RWPE2 (cell line): ENCODE measurements at regions not wholly inside any gene's neighbourhood (a gene's known extent, or its start where the extent isn't known, plus 50 kb on each side); places are given as distances from the start of the nearest gene placed in this dataset.

Experiments
- ATAC-seq: fragments of 200-7000 bp; cut with Tn5 transposase; 3 replicates; pipeline ENCODE4 v1.9.1; 2021; ENCODE audit warnings: low read depth
- DNase-seq: peaks from one replicate; pipeline ENCODE4 v3.0.0-alpha.2; 2020; ENCODE audit warnings: low spot score
- H3K27ac ChIP-seq: fragments of 450-650 bp; 2 replicates; pipeline ENCODE4 v1.5.1; 2017; ENCODE audit warnings: mild to moderate bottlenecking; ENCODE audit not compliant: poor library complexity, severe bottlenecking
- H3K27me3 ChIP-seq: fragments of 250-450 bp; sonication (Bioruptor Pico); 2 replicates; pipeline ENCODE4 v1.5.1; 2021; ENCODE audit warnings: mild to moderate bottlenecking, moderate library complexity; ENCODE audit not compliant: insufficient read depth, poor library complexity, severe bottlenecking
- H3K36me3 ChIP-seq: fragments of 250-450 bp; sonication (Bioruptor Pico); 2 replicates; pipeline ENCODE4 v1.5.1; 2020; ENCODE audit warnings: low read depth, mild to moderate bottlenecking, moderate library complexity
- H3K4me1 ChIP-seq: fragments of 250-450 bp; sonication (Bioruptor Pico); 2 replicates; pipeline ENCODE4 v1.5.1; 2021; ENCODE audit warnings: mild to moderate bottlenecking, moderate library complexity; ENCODE audit not compliant: insufficient read depth, poor library complexity, severe bottlenecking
- H3K4me3 ChIP-seq: fragments of 250-450 bp; sonication (Bioruptor Pico); 2 replicates; pipeline ENCODE4 v1.5.1; 2021; ENCODE audit warnings: mild to moderate bottlenecking, moderate library complexity; ENCODE audit not compliant: severe bottlenecking
- H3K9me3 ChIP-seq: fragments of 250-450 bp; sonication (Bioruptor Pico); 2 replicates; pipeline ENCODE4 v1.5.1; 2021; ENCODE audit warnings: mild to moderate bottlenecking, moderate library complexity; ENCODE audit not compliant: severe bottlenecking
- TF ChIP-seq, protein P1 (sequence below): fragments of 450-650 bp; IDR thresholded peaks from one replicate; pipeline ENCODE4 v1.5.1; 2017; ENCODE audit warnings: mild to moderate bottlenecking, moderate library complexity; ENCODE audit not compliant: poor library complexity, severe bottlenecking

DNA sequence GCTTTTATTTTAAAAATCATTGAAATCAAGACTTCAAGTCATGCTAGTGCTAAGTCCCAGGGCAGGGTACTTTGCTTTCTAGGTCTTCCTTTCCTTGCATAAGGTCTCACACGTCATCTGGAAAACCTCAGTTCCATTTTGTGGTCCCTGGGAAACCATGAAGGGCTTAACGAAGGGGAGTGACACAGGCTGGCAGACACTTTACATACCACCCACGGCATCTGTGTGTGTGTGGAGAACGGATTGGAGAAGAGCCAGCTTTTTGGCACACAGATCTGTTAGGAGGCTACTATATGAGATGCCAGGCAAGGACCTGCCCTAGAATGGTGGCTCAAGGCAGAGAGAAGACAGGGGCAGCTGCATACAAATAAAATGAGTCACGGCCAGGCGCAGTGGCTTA lies 107.5 kb upstream of the NSMCE3 start:
- DNase-seq = no peak
- Histone ChIP-seq H3K27ac (no peak overlapping the region), H3K27me3 (peaks cover 26% of the 10 kb centered on the region), H3K4me1 (no peaks in the 10 kb centered on the region), H3K4me3 (no peak overlapping the region), H3K36me3 (no peaks in the 10 kb centered on the region), H3K9me3 (no peaks in the 10 kb centered on the region)
- no peak for ATAC-seq
- TF ChIP-seq, protein P1, sequence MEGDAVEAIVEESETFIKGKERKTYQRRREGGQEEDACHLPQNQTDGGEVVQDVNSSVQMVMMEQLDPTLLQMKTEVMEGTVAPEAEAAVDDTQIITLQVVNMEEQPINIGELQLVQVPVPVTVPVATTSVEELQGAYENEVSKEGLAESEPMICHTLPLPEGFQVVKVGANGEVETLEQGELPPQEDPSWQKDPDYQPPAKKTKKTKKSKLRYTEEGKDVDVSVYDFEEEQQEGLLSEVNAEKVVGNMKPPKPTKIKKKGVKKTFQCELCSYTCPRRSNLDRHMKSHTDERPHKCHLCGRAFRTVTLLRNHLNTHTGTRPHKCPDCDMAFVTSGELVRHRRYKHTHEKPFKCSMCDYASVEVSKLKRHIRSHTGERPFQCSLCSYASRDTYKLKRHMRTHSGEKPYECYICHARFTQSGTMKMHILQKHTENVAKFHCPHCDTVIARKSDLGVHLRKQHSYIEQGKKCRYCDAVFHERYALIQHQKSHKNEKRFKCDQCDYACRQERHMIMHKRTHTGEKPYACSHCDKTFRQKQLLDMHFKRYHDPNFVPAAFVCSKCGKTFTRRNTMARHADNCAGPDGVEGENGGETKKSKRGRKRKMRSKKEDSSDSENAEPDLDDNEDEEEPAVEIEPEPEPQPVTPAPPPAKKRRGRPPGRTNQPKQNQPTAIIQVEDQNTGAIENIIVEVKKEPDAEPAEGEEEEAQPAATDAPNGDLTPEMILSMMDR = no peak

DNA sequence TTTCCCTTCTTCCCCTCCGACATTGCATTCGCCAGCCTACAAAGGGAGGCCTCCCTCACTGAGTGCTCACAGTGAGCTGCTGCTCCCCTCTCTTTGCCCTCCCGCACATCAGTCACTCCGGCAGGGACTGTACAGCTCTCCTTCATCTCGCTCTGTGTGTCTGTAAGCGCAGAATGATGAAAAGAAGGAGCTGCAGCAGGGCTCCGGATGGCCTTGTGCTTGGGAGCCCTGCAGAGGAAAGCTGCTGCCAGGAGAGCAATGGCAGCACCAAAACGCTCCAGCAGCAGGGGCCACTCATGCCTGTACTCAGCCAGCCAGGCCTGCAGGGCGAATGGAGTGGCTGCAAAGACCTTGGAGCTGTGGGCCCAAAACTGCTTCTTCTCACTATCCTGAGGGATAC lies 107.0 kb upstream of the NSMCE3 start:
- no peak for DNase-seq
- Histone ChIP-seq H3K27ac (no peak overlapping the region), H3K9me3 (no peaks in the 10 kb centered on the region), H3K27me3 (peaks cover 30% of the 10 kb centered on the region), H3K4me3 (no peak overlapping the region), H3K4me1 (no peaks in the 10 kb centered on the region), H3K36me3 (no peaks in the 10 kb centered on the region)
- TF ChIP-seq, protein P1 = no peak
- ATAC-seq = 0 out of 3 replicates have a peak, but pooled peaks have one; percentile 19

DNA sequence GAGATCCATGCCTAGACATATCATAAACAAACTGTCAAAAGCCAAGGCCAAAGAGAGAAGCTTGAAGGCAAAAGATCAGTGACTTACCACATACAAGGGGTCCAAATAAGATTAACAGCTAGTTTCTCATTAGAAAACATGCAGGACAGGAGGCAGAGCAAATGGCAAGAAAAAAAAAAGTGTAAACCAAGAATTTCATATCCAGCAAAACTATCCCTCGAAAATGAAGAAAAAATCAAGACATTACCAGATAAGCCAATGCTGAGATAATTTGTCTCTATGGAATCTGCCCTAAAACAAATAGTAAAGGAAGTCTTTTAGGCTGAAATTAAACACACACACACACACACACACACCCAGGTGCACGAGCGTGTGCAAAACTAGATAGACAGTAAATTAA lies 99.6 kb upstream of the NSMCE3 start:
- no peaks in the 10 kb centered on the region for H3K36me3 ChIP-seq
- no peak overlapping the region for H3K27ac ChIP-seq
- no peak for DNase-seq
- H3K27me3 ChIP-seq = peaks cover 18% of the 10 kb centered on the region
- H3K9me3 ChIP-seq = no peaks in the 10 kb centered on the region
- no peaks in the 10 kb centered on the region for H3K4me1 ChIP-seq
- TF ChIP-seq, protein P1 = no peak
- no peak overlapping the region for H3K4me3 ChIP-seq
- ATAC-seq = no peak

DNA sequence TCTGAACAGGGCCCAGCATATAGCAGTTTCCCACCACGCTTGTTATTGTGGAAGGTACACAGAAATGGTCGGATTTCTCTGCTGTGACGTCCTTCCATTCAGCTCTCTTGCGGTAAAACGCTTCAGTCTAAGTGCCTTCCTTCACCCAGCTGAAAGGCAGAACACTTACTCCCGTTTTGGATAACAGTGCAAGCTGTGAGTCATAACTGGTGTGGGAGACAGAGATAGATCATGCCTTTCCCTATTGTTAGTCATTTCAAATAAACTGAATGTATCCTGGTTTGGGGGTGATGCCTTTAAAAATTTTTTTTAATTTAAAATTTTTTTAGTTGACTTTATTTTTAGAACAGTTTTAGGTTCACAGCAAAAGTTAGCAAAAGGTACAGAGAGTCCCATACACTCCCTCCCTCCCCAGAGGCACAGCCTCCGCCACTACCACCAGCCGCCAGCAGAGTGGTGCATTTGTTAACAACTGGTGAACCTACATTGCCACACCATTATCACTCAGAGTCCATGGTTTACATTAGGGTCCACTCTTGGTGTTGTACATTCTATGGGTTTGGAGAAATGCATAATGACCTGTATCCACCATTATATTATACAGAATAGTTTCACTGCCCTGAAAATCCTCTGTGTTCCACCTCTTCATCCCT lies 94.9 kb upstream of the NSMCE3 start:
- no peaks in the 10 kb centered on the region for H3K9me3 ChIP-seq
- no peaks in the 10 kb centered on the region for H3K36me3 ChIP-seq
- DNase-seq (no peak), ATAC-seq (peak; percentile 76)
- H3K27me3 ChIP-seq = peaks cover 19% of the 10 kb centered on the region
- H3K27ac ChIP-seq = no peak overlapping the region
- no peaks in the 10 kb centered on the region for H3K4me1 ChIP-seq
- no peak overlapping the region for H3K4me3 ChIP-seq
- TF ChIP-seq, protein P1 = peak; percentile 13

DNA sequence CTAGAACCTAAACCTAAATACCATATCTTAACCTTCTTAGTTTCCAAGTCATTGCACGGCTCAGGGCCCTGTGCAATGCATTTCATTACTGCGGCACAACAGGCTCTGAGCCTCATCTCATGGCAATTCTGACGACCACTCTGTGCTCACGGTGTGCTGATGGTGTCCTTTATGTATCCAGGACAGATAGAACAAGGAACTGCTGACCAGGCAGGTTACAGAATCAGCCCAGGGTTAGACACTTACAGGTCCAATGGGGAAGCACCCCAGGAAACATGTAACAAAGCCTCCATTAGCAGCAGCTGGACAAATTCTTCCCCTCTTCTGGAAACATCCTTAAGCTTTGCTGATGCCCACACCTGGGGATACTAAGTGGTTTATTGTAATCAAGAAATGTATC lies 91.9 kb upstream of the NSMCE3 start:
- Histone ChIP-seq H3K4me1 (no peaks in the 10 kb centered on the region), H3K27me3 (peaks cover 32% of the 10 kb centered on the region), H3K27ac (no peak overlapping the region), H3K36me3 (no peaks in the 10 kb centered on the region), H3K9me3 (no peaks in the 10 kb centered on the region), H3K4me3 (no peak overlapping the region)
- TF ChIP-seq, protein P1 = no peak
- DNase-seq = no peak
- no peak for ATAC-seq
